ENCODE measurements at regions not wholly inside any gene's neighbourhood (a gene's known extent, or its start where the extent isn't known, plus 50 kb on each side); places are given as distances from the start of the nearest gene placed in this dataset.
"Not testable (repeated sequence)": the region's sequence is repeated elsewhere in the genome, so short reads cannot be mapped to it uniquely, and the experiment has no call there.

GRCh38 chr14:40367717-40368116, 935.5 kb upstream of the FBXO33 start:
- no peak for DNase-seq (ENCODE audit: low spot score)

GRCh38 chr14:40365305-40365704, 933.1 kb upstream of the FBXO33 start:
- no peak for DNase-seq (ENCODE audit: low spot score)

- DNase-seq (ENCODE audit: low spot score) = no peak
These were observed 930.6 kb upstream of the FBXO33 start for GRCh38 chr14:40362856-40363255.

DNA sequence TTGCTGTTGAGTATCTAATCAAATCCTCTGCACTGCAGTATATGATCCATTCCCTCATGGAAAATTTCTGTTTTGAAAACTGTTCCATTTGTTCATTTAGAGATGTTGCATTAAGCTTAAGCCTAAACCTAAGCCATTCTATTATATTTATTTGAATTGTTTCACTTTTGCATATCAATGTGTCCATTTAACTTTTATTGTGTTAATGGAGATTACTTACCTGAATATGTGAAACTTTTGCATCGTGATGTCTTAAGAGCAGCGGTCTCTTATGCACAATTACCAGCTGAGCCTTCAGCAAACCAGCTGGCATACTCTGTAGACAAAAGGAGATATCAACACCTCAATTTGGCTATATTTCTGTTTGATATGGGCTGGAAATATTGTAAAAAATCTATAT, 922.5 kb upstream of the FBXO33 start:
- DNase-seq (ENCODE audit: low spot score) = no peak

DNA sequence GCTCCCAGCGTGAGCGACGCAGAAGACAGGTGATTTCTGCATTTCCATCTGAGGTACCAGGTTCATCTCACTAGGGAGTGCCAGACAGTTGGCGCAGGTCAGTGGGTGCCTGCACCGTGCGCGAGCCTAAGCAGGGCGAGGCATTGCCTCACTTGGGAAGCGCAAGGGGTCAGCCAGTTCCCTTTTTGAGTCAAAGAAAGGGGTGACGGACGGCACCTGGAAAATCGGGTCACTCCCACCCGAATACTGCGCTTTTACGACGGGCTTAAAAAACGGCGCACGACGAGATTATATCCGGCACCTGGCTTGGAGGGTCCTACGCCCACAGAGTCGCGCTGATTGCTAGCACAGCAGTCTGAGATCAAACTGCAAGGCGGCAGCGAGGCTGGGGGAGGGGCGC, 915.9 kb upstream of the FBXO33 start:
- not testable (repeated sequence) for DNase-seq (ENCODE audit: low spot score)

- no peak for DNase-seq (ENCODE audit: low spot score)
These were observed 915.4 kb upstream of the FBXO33 start for GRCh38 chr14:40347675-40348074.

GRCh38 chr14:40346275-40346674, 914.0 kb upstream of the FBXO33 start:
- DNase-seq (ENCODE audit: low spot score) = no peak

DNA sequence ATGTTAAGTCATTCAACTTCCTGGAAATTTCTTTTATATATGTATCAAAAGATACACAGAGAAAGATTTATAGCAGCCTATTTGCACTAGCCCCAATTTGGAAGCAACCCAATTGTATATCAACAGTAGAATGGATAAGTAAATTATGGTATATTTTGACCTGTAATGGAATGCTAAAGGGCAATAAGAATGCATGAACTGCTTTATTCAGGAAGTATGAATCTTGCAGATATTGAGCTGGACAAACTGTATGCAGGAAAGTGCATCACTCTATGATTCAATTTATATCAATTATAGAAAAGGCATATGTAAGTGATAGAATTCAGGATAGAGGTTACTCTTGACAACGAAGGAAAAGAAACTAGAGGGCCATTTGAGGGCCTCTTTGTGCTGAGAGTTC, 913.1 kb upstream of the FBXO33 start:
- DNase-seq (ENCODE audit: low spot score) = no peak

DNA sequence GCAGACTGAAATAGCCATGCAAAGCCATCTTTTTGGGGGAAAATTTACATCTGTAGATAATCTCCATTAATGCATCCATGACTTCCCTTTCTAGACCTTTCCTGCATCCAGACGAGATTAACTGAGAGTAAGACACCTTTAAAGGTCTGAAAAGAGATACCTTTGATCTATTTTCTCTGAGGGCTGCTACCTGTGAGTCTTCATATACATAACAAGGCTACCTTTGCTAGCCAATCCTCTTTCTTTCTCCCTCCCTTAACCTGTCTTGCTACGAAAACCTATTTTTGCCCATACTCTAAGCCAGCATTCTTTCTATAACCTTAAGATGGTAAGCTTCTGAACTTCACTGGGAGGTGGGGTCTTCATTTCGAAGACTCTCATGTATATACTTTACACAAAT, 908.5 kb upstream of the FBXO33 start:
- no peak for DNase-seq (ENCODE audit: low spot score)

DNA sequence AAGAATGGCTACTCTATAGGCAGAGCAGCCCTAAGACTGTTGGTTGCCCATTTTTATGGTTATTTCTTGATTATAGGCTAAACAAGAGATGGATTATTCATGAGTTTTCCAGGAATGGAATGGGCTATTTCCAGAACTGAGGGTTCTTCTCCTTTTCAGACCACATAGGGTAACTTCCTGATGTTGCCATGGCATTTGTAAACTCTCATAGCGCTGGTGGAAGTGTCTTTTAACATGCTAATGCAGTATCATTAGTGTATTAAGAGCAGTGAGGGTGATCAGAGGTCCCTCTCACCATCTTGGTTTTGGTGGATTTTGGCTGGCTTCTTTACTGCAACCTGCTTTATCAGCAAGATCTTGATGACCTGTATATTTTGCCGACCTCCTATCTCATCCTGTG, 904.6 kb upstream of the FBXO33 start:
- DNase-seq (ENCODE audit: low spot score) = no peak

GRCh38 chr14:40326519-40326918, 894.3 kb upstream of the FBXO33 start:
- not testable (repeated sequence) for DNase-seq (ENCODE audit: low spot score)

- DNase-seq (ENCODE audit: low spot score) = no peak
These were observed 886.0 kb upstream of the FBXO33 start for GRCh38 chr14:40318211-40318719.

GRCh38 chr14:40317690-40318089, 885.5 kb upstream of the FBXO33 start:
- no peak for DNase-seq (ENCODE audit: low spot score)

- DNase-seq (ENCODE audit: low spot score) = no peak
These were observed 880.1 kb upstream of the FBXO33 start for GRCh38 chr14:40312296-40312695.

DNA sequence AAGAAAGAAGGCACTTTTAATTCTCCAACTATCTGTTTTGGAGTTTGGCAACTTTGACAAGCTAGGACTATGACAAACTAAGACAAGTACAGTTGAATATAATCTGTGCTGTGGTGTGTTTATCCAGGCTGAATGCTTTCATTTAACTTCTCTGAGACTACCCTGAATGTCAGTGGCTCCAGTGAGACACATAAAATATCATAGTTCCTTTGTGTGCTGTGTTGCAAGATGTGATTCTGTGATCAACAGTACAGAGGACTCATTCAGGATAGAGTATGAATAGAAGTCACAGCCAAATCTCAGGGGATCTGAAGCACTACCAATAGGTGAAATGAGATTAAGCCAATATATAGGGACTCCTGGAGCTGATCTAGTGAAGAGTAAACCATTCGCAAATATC, 876.9 kb upstream of the FBXO33 start:
- no peak for DNase-seq (ENCODE audit: low spot score)

- no peak for DNase-seq (ENCODE audit: low spot score)
These were observed 876.0 kb upstream of the FBXO33 start for GRCh38 chr14:40308240-40308639.

DNA sequence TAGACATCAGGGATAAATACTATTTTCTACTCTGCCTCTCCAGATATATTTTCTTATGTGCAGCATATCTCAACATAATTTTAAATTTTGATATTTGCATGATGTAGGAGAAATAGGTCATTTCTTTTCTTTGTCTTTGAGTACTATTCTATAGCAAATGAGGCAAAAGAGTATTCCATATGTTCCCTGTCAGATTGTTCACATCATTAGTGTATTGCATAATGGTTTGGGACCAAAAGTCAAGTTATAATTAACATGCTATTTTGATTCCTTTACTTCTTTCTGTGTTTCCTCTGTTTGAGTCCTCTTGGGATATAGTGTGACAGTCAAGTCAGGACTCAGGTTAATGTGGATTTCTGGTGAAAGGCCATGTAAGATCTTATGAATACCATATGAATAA, 864.6 kb upstream of the FBXO33 start:
- no peak for DNase-seq (ENCODE audit: low spot score)

DNA sequence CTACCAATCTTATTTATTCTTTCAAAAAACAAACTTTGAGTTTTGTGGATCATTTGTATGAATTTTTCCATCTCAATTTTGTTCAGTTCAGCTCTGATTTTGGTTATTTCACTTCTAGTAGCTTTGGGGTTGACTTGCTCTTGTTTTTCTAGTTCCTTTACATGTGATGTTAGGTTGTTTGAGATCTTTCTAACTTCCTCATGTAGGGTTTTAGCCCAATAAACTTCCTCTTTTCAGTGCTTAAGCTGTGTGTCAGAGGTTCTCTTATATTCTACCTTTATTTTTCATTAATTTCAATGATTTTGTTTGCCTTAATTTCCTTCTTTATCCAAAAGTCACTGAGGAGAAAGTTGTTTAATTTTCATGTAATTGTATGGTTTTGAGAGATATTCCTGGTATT, 860.4 kb upstream of the FBXO33 start:
- DNase-seq (ENCODE audit: low spot score) = no peak

DNA sequence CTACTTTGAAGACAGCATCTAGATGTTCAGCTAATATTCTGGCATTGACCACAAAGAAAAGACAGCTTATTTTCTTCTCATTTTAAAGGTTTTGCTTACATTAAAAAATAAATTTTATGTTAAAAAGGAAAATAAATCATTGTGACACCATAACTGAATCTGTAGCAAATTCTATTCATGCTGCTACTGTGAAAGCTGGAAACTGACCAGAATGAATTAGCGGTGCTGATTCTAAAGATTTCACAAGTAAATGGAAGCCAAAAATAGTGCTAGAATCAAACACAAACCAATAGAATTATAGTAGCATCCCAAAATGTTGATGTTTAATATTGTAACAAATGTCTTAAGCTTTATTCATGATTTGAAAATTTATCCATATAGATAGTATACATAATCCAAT, 850.0 kb upstream of the FBXO33 start:
- no peak for DNase-seq (ENCODE audit: low spot score)

- DNase-seq (ENCODE audit: low spot score) = no peak
These were observed 848.4 kb upstream of the FBXO33 start for GRCh38 chr14:40280652-40281051.

DNA sequence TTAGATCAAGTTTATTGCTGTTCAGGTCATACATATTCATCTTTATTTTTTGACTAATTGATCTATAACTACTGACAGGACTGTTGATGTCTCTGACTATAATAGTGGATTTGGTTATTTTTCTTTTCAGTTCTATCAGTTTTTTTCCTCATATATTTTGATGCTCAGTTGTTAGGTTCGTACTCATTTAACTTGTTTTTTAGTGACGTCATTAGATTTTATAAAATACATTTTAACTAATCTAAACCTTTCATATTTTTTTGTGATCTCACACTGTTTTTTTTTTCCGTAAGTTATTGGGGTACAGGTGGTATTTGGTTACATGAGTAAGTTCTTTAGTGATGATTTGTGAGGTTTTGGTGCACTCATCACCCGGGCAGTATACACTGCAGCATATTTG, 841.2 kb upstream of the FBXO33 start:
- DNase-seq (ENCODE audit: low spot score) = no peak

GRCh38 chr14:40271480-40271879, 839.2 kb upstream of the FBXO33 start:
- DNase-seq (ENCODE audit: low spot score) = no peak

- DNase-seq (ENCODE audit: low spot score) = no peak
These were observed 837.2 kb upstream of the FBXO33 start for GRCh38 chr14:40269436-40269835.

GRCh38 chr14:40268236-40268635, 836.0 kb upstream of the FBXO33 start:
- no peak for DNase-seq (ENCODE audit: low spot score)

- DNase-seq (ENCODE audit: low spot score) = no peak
These were observed 832.9 kb upstream of the FBXO33 start for GRCh38 chr14:40265096-40265495.
